DMS53 treated with DMSO at 0.1 percent for 48 hours (cell line): ENCODE measurements at regions not wholly inside any gene's neighbourhood (a gene's known extent, or its start where the extent isn't known, plus 50 kb on each side); places are given as distances from the start of the nearest gene placed in this dataset.
"Not testable (repeated sequence)": the region's sequence is repeated elsewhere in the genome, so short reads cannot be mapped to it uniquely, and the experiment has no call there.

Source experiments
- DNase-seq: peaks from one replicate; lab custom pipeline; 2025; ENCODE audit not compliant: unreplicated experiment; lab: John Stamatoyannopoulos, UW

GRCh38 chr22:19660583-19660982 is 53.7 kb upstream of the SEPTIN5 start:
- DNase-seq = not testable (repeated sequence)

- no peak for DNase-seq
Measured at GRCh38 chr22:19661156-19661555, 53.1 kb upstream of the SEPTIN5 start.

GRCh38 chr22:19662049-19662684 is 52.1 kb upstream of the SEPTIN5 start:
- not testable (repeated sequence) for DNase-seq

- no peak for DNase-seq
Measured at GRCh38 chr22:19663286-19663815, 51.0 kb upstream of the SEPTIN5 start.

GRCh38 chr22:19663821-19664355 is 50.4 kb upstream of the SEPTIN5 start:
- DNase-seq = no peak

GRCh38 chr22:19664406-19664805 is 49.9 kb upstream of the SEPTIN5 start:
- DNase-seq = no peak
